Uterus (tissue), 2 donors: ENCODE measurements at regions not wholly inside any gene's neighbourhood (a gene's known extent, or its start where the extent isn't known, plus 50 kb on each side); places are given as distances from the start of the nearest gene placed in this dataset.

Experiments
- CTCF ChIP-seq, 4 experiments: fragments of 200-600 bp in 2 of 4; fragments of 450-650 bp in 2 of 4; sonication (generic) in 2 of 4; IDR thresholded peaks; one replicate each; pipeline ENCODE4 v1.5.1; 2016 to 2019; ENCODE audit warnings: antibody characterized with exemption in 4 of 4, mild to moderate bottlenecking in 2 of 4, moderate library complexity in 1 of 4
- POLR2A ChIP-seq, 2 donors: fragments of 450-650 bp; IDR thresholded peaks; one replicate each; pipeline ENCODE4 v1.6.1; 2016; ENCODE audit warnings: antibody characterized with exemption in 2 of 2, mild to moderate bottlenecking in 1 of 2, moderate library complexity in 1 of 2

GRCh38 chr4:175424111-175424510 is 388.0 kb downstream of the GPM6A start:
- TF ChIP-seq CTCF (IDR thresholded peaks at IDR 0.05) (no peak), POLR2A (IDR thresholded peaks at IDR 0.05) (no peak)
